RKO (cell line): ENCODE measurements at regions not wholly inside any gene's neighbourhood (a gene's known extent, or its start where the extent isn't known, plus 50 kb on each side); places are given as distances from the start of the nearest gene placed in this dataset.

Source experiments
- DNase-seq: peaks from one replicate; pipeline ENCODE4 v3.0.0-alpha.2; 2016; ENCODE audit warnings: low spot score

DNA sequence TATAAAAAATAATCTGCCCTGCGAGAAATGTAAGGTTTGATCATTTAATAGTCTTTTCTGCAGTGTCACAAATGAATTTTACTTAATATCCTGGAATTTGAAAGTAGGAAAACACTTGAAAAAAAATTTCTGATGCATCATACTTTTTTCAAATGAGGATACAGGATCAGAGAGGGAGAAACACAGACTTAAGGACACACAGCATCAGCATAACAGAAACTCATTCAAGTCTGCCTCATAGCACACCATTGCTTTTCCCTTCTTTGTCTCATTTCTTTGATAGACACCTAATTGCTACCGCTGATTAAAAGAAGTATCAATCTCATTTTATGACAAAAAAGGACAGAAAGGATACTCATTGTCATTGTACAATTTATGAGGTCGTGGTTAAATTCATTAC, 319.0 kb downstream of the TMEM114 start:
- no peak for DNase-seq

DNA sequence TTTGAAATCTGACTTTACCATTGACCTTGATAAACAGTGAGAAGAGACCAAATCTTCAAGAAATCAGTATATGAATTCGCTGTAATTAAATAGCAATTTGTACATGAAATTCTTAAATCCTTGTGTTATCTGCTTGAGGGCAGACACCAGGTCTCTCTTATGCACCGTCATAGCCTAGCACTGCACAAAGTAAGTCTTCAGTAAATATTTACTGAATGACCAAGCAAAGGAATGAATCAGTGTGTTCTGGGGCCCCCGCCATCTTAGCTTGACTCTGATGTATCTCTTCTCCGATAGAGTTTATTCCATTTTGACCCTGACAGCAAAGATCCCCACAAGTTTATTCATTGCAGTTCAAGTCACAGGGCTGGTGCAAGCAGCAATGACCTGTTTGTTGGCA, 328.0 kb downstream of the TMEM114 start:
- no peak for DNase-seq

- DNase-seq: no peak
Measured at GRCh38 chr16:8260140-8260539, 330.2 kb downstream of the TMEM114 start.

GRCh38 chr16:8258523-8258922, 331.8 kb downstream of the TMEM114 start:
- no peak for DNase-seq

DNA sequence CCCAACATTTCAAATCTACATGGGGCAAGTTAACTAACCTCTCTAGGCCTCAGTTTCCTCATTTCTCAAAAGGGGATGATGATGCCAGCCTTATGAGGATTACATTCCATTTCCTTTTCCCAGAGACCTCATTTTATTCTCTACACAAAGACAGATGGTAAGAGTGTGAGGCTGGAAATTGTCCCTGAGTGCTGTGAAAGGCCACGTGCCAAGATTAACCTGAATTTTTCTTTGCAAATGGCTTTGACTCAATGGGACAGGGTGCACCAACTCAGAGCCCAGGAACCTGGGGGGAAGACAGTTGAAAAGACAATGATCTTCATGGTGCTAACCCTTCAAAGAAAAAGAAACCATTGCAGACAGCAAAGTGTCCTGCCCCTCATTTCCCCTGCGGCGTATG, 332.8 kb downstream of the TMEM114 start:
- DNase-seq: no peak

GRCh38 chr16:8254405-8254804, 335.9 kb downstream of the TMEM114 start:
- no peak for DNase-seq

- no peak for DNase-seq
Measured at GRCh38 chr16:8253718-8254117, 336.6 kb downstream of the TMEM114 start.

GRCh38 chr16:8251727-8252126, 338.6 kb downstream of the TMEM114 start:
- DNase-seq: no peak

- no peak for DNase-seq
Measured at GRCh38 chr16:8251298-8251697, 339.0 kb downstream of the TMEM114 start.

DNA sequence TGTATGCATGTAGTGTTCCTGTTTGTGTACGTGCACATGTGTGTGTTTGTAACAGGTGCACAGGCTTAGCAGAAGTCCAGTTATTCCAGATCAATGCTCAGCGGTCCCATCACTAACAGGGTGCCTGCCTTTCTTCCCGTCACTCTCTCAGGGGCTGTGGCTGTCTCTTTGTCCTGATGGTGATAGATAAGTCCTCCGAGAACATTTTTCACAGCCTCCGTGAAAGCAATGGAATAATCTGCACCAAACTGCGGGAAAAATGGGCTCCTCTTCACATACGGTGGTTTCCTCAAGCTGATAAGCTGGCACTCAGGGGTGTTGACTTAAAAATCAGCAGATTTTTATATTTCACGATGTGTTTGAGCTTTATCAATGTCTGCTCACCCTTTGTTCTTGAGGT, 342.3 kb downstream of the TMEM114 start:
- no peak for DNase-seq

DNA sequence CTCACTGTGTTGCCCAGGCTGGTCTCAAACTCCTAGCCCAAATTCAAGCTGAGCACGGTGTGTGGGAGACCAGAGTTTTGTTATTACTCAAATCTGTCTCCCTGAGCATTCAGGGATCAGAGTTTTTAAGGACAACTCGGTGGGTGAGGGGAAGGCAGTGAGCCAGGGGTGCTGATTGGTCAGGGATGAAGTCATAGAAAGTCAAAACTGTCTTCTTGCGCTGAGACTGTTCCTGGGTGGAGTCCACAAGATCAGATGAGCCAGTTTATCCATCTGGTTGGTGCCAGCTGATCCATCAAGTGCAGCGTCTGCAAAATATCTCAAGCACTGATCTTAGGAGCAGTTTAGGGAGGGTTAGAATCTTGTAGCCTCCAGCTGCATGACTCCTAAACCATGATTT, 346.3 kb downstream of the TMEM114 start:
- DNase-seq: no peak

- DNase-seq: no peak
Measured at GRCh38 chr16:8241408-8241807, 348.9 kb downstream of the TMEM114 start.

DNA sequence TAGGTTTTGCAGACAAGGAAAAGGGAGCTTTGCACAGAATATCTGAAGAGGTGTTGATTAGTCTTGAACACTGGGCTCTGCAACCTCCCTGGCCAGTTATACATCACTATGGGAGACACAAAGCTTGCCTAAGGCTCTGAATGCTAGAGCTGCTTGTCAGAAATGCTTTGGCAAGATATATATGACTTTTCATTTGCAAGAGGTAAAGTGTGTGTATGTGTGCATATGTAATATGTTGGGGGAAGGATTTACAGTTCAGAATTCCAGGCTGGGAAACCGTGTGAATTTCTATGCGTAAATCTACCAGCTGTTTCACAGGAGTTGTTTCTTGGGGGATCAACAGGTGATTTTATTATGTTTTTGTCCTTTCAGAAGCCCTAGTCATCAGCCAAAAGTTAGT, 350.9 kb downstream of the TMEM114 start:
- DNase-seq: no peak

- no peak for DNase-seq
Measured at GRCh38 chr16:8237452-8237851, 352.9 kb downstream of the TMEM114 start.

DNA sequence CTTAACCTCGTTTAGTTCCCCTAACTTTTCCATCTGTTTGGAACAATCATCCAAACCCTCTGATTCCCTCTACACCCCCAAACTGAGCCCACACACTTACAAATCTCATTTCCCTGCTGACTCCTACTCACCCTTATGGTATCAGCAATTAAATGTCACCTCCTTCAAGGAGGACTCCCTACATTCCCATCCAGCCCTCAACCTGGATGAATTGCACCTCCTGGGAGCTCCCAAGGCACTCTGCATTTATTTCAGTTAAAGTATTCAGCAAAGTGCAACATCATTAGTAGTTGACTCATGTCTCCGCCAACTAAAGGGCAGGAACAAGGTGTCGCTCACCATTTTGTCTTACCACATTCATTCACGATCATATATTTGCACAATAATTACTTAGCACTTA, 353.5 kb downstream of the TMEM114 start:
- no peak for DNase-seq

- no peak for DNase-seq
Measured at GRCh38 chr16:8230497-8230896, 359.8 kb downstream of the TMEM114 start.

DNA sequence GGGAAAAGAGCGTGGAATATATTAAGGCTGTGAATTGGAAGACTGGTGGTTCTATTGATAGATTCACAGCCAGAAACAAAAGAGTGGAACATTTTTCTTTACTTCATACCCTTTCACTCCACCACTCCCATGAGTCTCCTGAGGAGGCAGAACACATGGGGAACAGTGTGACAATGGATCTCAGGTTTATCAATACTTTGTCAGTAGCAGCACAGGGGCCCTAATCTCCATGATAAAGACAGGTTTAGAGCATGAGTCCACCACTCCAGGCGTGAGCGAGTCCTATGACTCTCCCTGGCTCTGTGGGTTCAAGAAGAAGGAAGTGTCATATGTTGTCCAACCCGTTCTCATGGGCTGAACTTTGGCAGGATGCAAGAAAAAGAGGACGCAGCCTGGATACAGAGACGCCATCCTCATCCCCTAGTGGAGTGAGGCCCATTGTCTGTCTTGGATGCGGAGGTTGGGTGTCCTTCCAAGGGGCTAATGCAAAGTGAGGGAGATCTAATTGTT, 361.2 kb downstream of the TMEM114 start:
- DNase-seq: no peak

- DNase-seq: no peak
Measured at GRCh38 chr16:8217201-8217600, 373.1 kb downstream of the TMEM114 start.

GRCh38 chr16:8204769-8205168, 385.5 kb downstream of the TMEM114 start:
- DNase-seq: no peak

- no peak for DNase-seq
Measured at GRCh38 chr16:8204096-8204495, 386.2 kb downstream of the TMEM114 start.

DNA sequence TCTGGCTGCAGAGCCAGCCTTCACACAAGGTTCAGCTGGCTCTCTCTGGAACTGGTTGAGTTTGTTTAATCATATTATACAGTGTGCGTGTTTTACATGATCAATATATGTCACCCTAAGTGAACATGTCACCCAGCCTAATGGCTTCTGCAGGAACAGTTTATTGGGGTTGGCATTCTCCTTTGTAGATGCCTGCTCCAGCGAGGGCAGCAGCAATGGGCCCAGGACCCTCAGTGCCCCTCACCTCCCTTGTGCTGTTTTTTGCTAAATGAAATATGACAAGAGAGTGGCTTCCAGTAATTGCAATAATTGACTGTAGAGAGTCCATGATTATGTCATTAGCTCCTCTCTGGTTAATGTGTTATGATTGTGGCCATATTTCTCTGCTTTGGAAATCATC, 387.2 kb downstream of the TMEM114 start:
- no peak for DNase-seq

DNA sequence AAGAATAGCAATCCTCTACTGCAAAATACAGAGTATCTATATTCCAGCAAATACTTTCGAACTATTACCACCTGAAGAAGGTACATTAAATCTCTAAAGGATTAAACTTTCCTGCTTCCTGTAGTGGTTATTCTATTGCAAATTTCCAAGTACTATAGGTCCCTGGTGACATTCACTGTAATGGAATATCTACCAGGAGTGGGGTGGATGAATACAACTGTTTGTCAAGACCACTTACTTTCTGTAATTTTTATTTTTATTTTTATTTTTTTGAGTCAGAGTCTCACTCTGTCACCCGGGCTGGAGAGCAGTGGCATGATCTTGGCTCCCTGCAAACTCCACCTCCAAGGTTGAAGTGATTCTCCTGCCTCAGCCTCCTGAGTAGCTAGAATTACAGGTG, 389.5 kb downstream of the TMEM114 start:
- no peak for DNase-seq

DNA sequence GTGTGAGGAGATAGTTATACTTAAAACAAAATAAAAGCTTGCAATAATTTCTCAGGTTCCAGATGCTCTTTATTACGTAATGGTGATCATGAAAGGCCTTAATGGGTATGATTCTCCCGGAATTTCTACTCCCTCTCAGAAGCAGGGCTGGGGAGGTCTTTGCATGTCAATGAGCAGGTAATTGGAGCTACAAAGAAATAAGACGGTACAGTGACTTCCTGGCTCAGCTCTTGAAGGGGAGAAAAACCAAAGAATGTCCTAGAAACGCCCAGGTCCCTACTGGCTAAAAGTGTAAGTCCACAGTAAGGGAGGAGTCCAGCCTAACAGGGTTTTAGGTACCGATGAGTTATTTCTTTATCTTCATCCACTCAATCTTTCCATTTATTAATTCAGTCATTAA, 390.9 kb downstream of the TMEM114 start:
- no peak for DNase-seq

DNA sequence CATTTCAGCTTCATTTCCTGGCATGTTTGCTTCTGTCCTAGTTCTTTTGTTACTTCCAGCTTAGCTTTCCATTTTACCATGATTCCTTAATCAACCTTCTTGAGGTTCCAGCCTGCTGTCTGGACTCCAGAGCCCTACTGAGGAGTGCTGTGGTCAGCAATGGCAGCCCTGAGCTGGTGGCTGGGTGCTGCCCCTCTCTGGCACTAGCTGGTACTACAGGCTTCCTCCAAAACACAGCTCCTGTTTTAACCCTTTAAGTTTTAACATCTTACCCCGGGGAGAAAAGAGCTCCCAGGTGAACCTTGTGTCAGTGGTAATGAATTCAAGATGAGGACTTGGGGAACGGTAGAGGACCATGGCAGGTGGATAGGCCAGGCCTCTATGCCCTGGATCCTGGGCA, 395.5 kb downstream of the TMEM114 start:
- DNase-seq: no peak

DNA sequence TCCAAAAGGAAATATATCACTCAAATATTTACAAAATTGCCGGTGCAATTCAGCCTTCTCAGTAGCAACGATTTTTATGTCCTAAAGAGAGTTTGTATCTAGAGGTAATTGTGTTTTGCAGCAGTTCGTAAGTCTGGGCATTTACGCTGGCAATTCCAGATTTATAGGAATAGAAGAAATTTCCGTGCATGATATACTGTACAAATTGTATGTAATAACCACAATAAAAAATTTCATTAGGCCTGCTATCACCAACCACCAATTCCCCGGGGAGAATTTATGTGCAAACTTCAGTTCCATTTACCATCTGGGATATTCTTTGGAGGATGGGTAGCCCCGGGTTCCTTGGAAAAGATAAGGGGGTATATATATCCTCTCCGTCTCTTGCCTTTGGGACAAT, 401.5 kb downstream of the TMEM114 start:
- DNase-seq: no peak
